ENCODE measurements at regions not wholly inside any gene's neighbourhood (a gene's known extent, or its start where the extent isn't known, plus 50 kb on each side); places are given as distances from the start of the nearest gene placed in this dataset.

- H3K9me2 ChIP-seq (replicated peaks; ENCODE audit: insufficient read depth, low read length), result no peaks in the 10 kb centered on the region
- H3K9me3 ChIP-seq (ENCODE audit: insufficient read depth, low read length), result no peaks in the 10 kb centered on the region
- H3K4me3 ChIP-seq (ENCODE audit: insufficient read depth, low read length, poor library complexity, severe bottlenecking), result no peak overlapping the region
- H3K36me3 ChIP-seq (ENCODE audit: low read length), result no peaks in the 10 kb centered on the region
- no peaks in the 10 kb centered on the region for H4K20me1 ChIP-seq (ENCODE audit: low read depth, low read length)
- no peaks in the 10 kb centered on the region for H3K27me3 ChIP-seq (ENCODE audit: low read length)
- no peak overlapping the region for H3K27ac ChIP-seq (ENCODE audit: low read depth, low read length)
- no peak overlapping the region for H3K4me2 ChIP-seq (ENCODE audit: low read depth, low read length, poor library complexity, severe bottlenecking)
- TF ChIP-seq EZH2phosphoT487 (conservative IDR thresholded peaks at IDR 0.05; ENCODE audit: low read length), result no peak
- TF ChIP-seq CTCF (IDR thresholded peaks at IDR 0.05; ENCODE audit: insufficient read depth, low read length, poor library complexity, severe bottlenecking), result no peak
- no peak overlapping the region for H3K9ac ChIP-seq (ENCODE audit: low read length)
- no peak overlapping the region for H2AFZ ChIP-seq (ENCODE audit: low read depth, low read length, severe bottlenecking)
- no peaks in the 10 kb centered on the region for H3F3A ChIP-seq (ENCODE audit: insufficient read depth)
- H3K79me2 ChIP-seq (ENCODE audit: insufficient read depth, low read length), result no peaks in the 10 kb centered on the region
Measured at GRCh38 chr9:88664773-88665172, 129.8 kb downstream of the NXNL2 start.

- no peak overlapping the region for H3K4me3 ChIP-seq (ENCODE audit: insufficient read depth, low read length, poor library complexity, severe bottlenecking)
- no peak overlapping the region for H3K4me2 ChIP-seq (ENCODE audit: low read depth, low read length, poor library complexity, severe bottlenecking)
- H4K20me1 ChIP-seq (ENCODE audit: low read depth, low read length), result no peaks in the 10 kb centered on the region
- no peak overlapping the region for H3K27ac ChIP-seq (ENCODE audit: low read depth, low read length)
- H3K79me2 ChIP-seq (ENCODE audit: insufficient read depth, low read length), result no peaks in the 10 kb centered on the region
- peaks cover 3% of the 10 kb centered on the region; the same call in 1 of the 2 replicates for H3K9me3 ChIP-seq (ENCODE audit: insufficient read depth, low read length)
- H3K9ac ChIP-seq (ENCODE audit: low read length), result no peak overlapping the region
- TF ChIP-seq CTCF (IDR thresholded peaks at IDR 0.05; ENCODE audit: insufficient read depth, low read length, poor library complexity, severe bottlenecking) (no peak), EZH2phosphoT487 (conservative IDR thresholded peaks at IDR 0.05; ENCODE audit: low read length) (no peak)
- H3K36me3 ChIP-seq (ENCODE audit: low read length), result no peaks in the 10 kb centered on the region
- no peak overlapping the region for H2AFZ ChIP-seq (ENCODE audit: low read depth, low read length, severe bottlenecking)
- H3K9me2 ChIP-seq (replicated peaks; ENCODE audit: insufficient read depth, low read length), result no peaks in the 10 kb centered on the region
- H3F3A ChIP-seq (ENCODE audit: insufficient read depth), result no peaks in the 10 kb centered on the region
- H3K27me3 ChIP-seq (ENCODE audit: low read length), result no peaks in the 10 kb centered on the region
Measured at GRCh38 chr9:88672874-88673689, 138.1 kb downstream of the NXNL2 start.

GRCh38 chr9:88673886-88674285 lies 138.9 kb downstream of the NXNL2 start:
- TF ChIP-seq EZH2phosphoT487 (conservative IDR thresholded peaks at IDR 0.05; ENCODE audit: low read length), result no peak
- no peak for TF ChIP-seq CTCF (IDR thresholded peaks at IDR 0.05; ENCODE audit: insufficient read depth, low read length, poor library complexity, severe bottlenecking)
- H4K20me1 ChIP-seq (ENCODE audit: low read depth, low read length), result no peaks in the 10 kb centered on the region

More at GRCh38 chr9:88673886-88674285, 138.9 kb downstream of the NXNL2 start:
- Histone ChIP-seq H3K9me3 (ENCODE audit: insufficient read depth, low read length) (peaks cover 3% of the 10 kb centered on the region; the same call in 1 of the 2 replicates), H3K36me3 (ENCODE audit: low read length) (no peaks in the 10 kb centered on the region), H3K9ac (ENCODE audit: low read length) (no peak overlapping the region), H3F3A (ENCODE audit: insufficient read depth) (no peaks in the 10 kb centered on the region), H3K27me3 (ENCODE audit: low read length) (no peaks in the 10 kb centered on the region), H3K9me2 (replicated peaks; ENCODE audit: insufficient read depth, low read length) (no peaks in the 10 kb centered on the region), H3K79me2 (ENCODE audit: insufficient read depth, low read length) (no peaks in the 10 kb centered on the region), H3K4me2 (ENCODE audit: low read depth, low read length, poor library complexity, severe bottlenecking) (no peak overlapping the region), H3K27ac (ENCODE audit: low read depth, low read length) (no peak overlapping the region), H2AFZ (ENCODE audit: low read depth, low read length, severe bottlenecking) (no peak overlapping the region), H3K4me3 (ENCODE audit: insufficient read depth, low read length, poor library complexity, severe bottlenecking) (no peak overlapping the region)

Measured in SU-DHL-6 (cell line).